Mesenchymal stem cell (in vitro differentiated cells and primary cell): ENCODE measurements at regions not wholly inside any gene's neighbourhood (a gene's known extent, or its start where the extent isn't known, plus 50 kb on each side); places are given as distances from the start of the nearest gene placed in this dataset.

Experiments
- DNase-seq: peaks from one replicate; pipeline ENCODE4 v3.0.0-alpha.2; 2013
- H2AFZ ChIP-seq: one replicate; pipeline ENCODE4 v1.6.1; 2013; ENCODE audit warnings: low read depth, mild to moderate bottlenecking, control low read depth, inconsistent platforms, low read length, moderate library complexity
- H2AK5ac ChIP-seq: 2 replicates; pipeline ENCODE4 v1.6.1; 2013; ENCODE audit warnings: low read length, moderate library complexity, mild to moderate bottlenecking, inconsistent platforms; ENCODE audit not compliant: severe bottlenecking
- H2BK120ac ChIP-seq: one replicate; pipeline ENCODE4 v1.6.1; 2013; ENCODE audit warnings: low read depth, mild to moderate bottlenecking, inconsistent platforms, low read length, moderate library complexity
- H2BK12ac ChIP-seq, 2 experiments: one replicate each; pipeline ENCODE4 v1.6.1; 2013; ENCODE audit warnings: inconsistent platforms in 2 of 2, low read length in 2 of 2, mild to moderate bottlenecking in 2 of 2, moderate library complexity in 2 of 2, control low read depth in 1 of 2
- H2BK15ac ChIP-seq: one replicate; pipeline ENCODE4 v1.6.1; 2013; ENCODE audit warnings: mild to moderate bottlenecking, low read depth, inconsistent platforms; ENCODE audit not compliant: poor library complexity, severe bottlenecking
- H2BK5ac ChIP-seq: 2 replicates; pipeline ENCODE4 v1.6.1; 2013; ENCODE audit warnings: low read depth, mild to moderate bottlenecking, low read length, control low read depth, inconsistent platforms; ENCODE audit not compliant: poor library complexity, severe bottlenecking
- H3K14ac ChIP-seq, 2 experiments: one replicate each; pipeline ENCODE4 v1.6.1; 2013; ENCODE audit warnings: inconsistent platforms in 2 of 2, low read length in 2 of 2, control low read depth in 1 of 2, mild to moderate bottlenecking in 1 of 2, moderate library complexity in 1 of 2
- H3K18ac ChIP-seq, 2 experiments: one replicate each; pipeline ENCODE4 v1.6.1; 2013; ENCODE audit warnings: inconsistent platforms in 2 of 2, low read length in 2 of 2, control low read depth in 1 of 2, low read depth in 1 of 2, mild to moderate bottlenecking in 1 of 2
- H3K23ac ChIP-seq, 2 experiments: one replicate each; pipeline ENCODE4 v1.6.1; 2013; ENCODE audit warnings: inconsistent platforms in 2 of 2, low read length in 2 of 2, mild to moderate bottlenecking in 2 of 2, moderate library complexity in 2 of 2, control low read depth in 1 of 2
- H3K27ac ChIP-seq: 2 replicates; pipeline ENCODE4 v1.5.1; 2013; ENCODE audit warnings: mild to moderate bottlenecking, moderate library complexity, low read length, control low read depth, inconsistent platforms; ENCODE audit not compliant: poor library complexity, severe bottlenecking
- H3K27me3 ChIP-seq, 2 experiments: 2 replicates each; pipeline versions ENCODE4 v1.6.1 to v1.7.0; 2013; ENCODE audit warnings: low read length in 2 of 2, mild to moderate bottlenecking in 2 of 2, moderate library complexity in 2 of 2, control low read depth in 1 of 2, inconsistent platforms in 1 of 2; ENCODE audit not compliant: control insufficient read depth in 1 of 2, insufficient read depth in 1 of 2
- H3K36me3 ChIP-seq, 2 experiments: 2 replicates each; pipeline versions ENCODE4 v1.6.1 to v1.7.0; 2013; ENCODE audit warnings: low read length in 2 of 2, control low read depth in 1 of 2, inconsistent platforms in 1 of 2, low read depth in 1 of 2, mild to moderate bottlenecking in 1 of 2; ENCODE audit not compliant: insufficient read depth in 2 of 2, control insufficient read depth in 1 of 2
- H3K4ac ChIP-seq, 2 experiments: one replicate each; pipeline ENCODE4 v1.6.1; 2013; ENCODE audit warnings: inconsistent platforms in 2 of 2, low read length in 2 of 2, mild to moderate bottlenecking in 2 of 2, moderate library complexity in 2 of 2, control low read depth in 1 of 2, low read depth in 1 of 2
- H3K4me1 ChIP-seq: 2 replicates; pipeline ENCODE4 v1.6.1; 2013; ENCODE audit warnings: low read depth, low read length, control low read depth; ENCODE audit not compliant: control insufficient read depth, insufficient read depth
- H3K4me2 ChIP-seq: 2 replicates; pipeline ENCODE4 v1.6.1; 2013; ENCODE audit warnings: low read length, mild to moderate bottlenecking, inconsistent platforms; ENCODE audit not compliant: poor library complexity, severe bottlenecking
- H3K4me3 ChIP-seq, 2 experiments: 2 replicates each; pipeline versions ENCODE4 v1.5.1 to v1.7.0; 2013; ENCODE audit warnings: low read length in 2 of 2, mild to moderate bottlenecking in 2 of 2, control low read depth in 1 of 2, low read depth in 1 of 2; ENCODE audit not compliant: insufficient read depth in 1 of 2
- H3K79me1 ChIP-seq: replicated peaks from 2 replicates; pipeline ENCODE4 v1.6.1; 2013; ENCODE audit warnings: mild to moderate bottlenecking, control low read depth, low read length, inconsistent platforms; ENCODE audit not compliant: poor library complexity, severe bottlenecking
- H3K9ac ChIP-seq: 2 replicates; pipeline ENCODE4 v1.7.0; 2013; ENCODE audit warnings: mild to moderate bottlenecking, low read length, moderate library complexity
- H3K9me3 ChIP-seq: 2 replicates; pipeline ENCODE4 v1.7.0; 2013; ENCODE audit warnings: mild to moderate bottlenecking, low read length; ENCODE audit not compliant: control insufficient read depth
- H4K8ac ChIP-seq: one replicate; pipeline ENCODE4 v1.6.1; 2013; ENCODE audit warnings: inconsistent platforms, mild to moderate bottlenecking, low read length, moderate library complexity
- H4K91ac ChIP-seq: one replicate; pipeline ENCODE4 v1.6.1; 2013; ENCODE audit warnings: mild to moderate bottlenecking, low read length, inconsistent platforms
- WGBS: methylation state at CpG from one replicate; pipeline ENCODE4 v1.1.7; 2013; ENCODE audit warnings: mixed read lengths; 5-methylcytosine and 5-hydroxymethylcytosine counted together

- Histone ChIP-seq H3K4ac (no peak overlapping the region), H3K79me1 (no peaks in the 10 kb centered on the region), H3K14ac (no peak overlapping the region), H3K36me3 (no peaks in the 10 kb centered on the region), H2BK5ac (no peak overlapping the region), H3K23ac (no peak overlapping the region), H3K27ac (no peak overlapping the region), H4K8ac (no peak overlapping the region), H3K4me3 (no peak overlapping the region), H3K27me3 (no peaks in the 10 kb centered on the region), H3K9me3 (no peaks in the 10 kb centered on the region), H2BK15ac (no peak overlapping the region), H2AFZ (no peak overlapping the region), H3K4me1 (no peaks in the 10 kb centered on the region), H2AK5ac (no peak overlapping the region), H4K91ac (no peak overlapping the region), H3K18ac (no peak overlapping the region), H2BK120ac (no peak overlapping the region), H3K9ac (peak overlapping the region; percentile 56), H2BK12ac (no peak overlapping the region), H3K4me2 (no peak overlapping the region)
- WGBS: 70% methylated on average over 9 of the region's 10 CpGs
- DNase-seq: no peak
These were observed 911.7 kb upstream of the TMEM132C start for GRCh38 chr12:127355061-127355841.

GRCh38 chr12:127358888-127359287, 908.1 kb upstream of the TMEM132C start:
- H3K9me3 ChIP-seq: no peaks in the 10 kb centered on the region
- no peak overlapping the region for H2BK5ac ChIP-seq
- no peaks in the 10 kb centered on the region for H3K36me3 ChIP-seq
- H3K27me3 ChIP-seq: no peaks in the 10 kb centered on the region
- H3K23ac ChIP-seq: no peak overlapping the region
- H4K91ac ChIP-seq: no peak overlapping the region
- no peak for DNase-seq
- no peak overlapping the region for H2BK12ac ChIP-seq
- H3K18ac ChIP-seq: no peak overlapping the region
- no peak overlapping the region for H2BK15ac ChIP-seq
- no peaks in the 10 kb centered on the region for H3K4me1 ChIP-seq
- H3K4ac ChIP-seq: no peak overlapping the region
- H3K27ac ChIP-seq: no peak overlapping the region
- no peak overlapping the region for H3K9ac ChIP-seq
- H2AFZ ChIP-seq: no peak overlapping the region
- no peak overlapping the region for H3K4me3 ChIP-seq
- no peaks in the 10 kb centered on the region for H3K79me1 ChIP-seq
- no peak overlapping the region for H3K14ac ChIP-seq
- 80% methylated on average over 1 of the region's 2 CpGs for WGBS
- no peak overlapping the region for H3K4me2 ChIP-seq
- no peak overlapping the region for H2BK120ac ChIP-seq
- H2AK5ac ChIP-seq: no peak overlapping the region
- H4K8ac ChIP-seq: no peak overlapping the region

- Histone ChIP-seq H3K36me3 (no peaks in the 10 kb centered on the region), H3K9me3 (no peaks in the 10 kb centered on the region), H3K27me3 (no peaks in the 10 kb centered on the region), H3K18ac (no peak overlapping the region), H2BK15ac (no peak overlapping the region), H3K23ac (no peak overlapping the region), H3K4me3 (no peak overlapping the region), H3K79me1 (no peaks in the 10 kb centered on the region), H3K4ac (no peak overlapping the region), H3K27ac (no peak overlapping the region), H3K4me1 (no peaks in the 10 kb centered on the region), H3K9ac (no peak overlapping the region), H4K8ac (no peak overlapping the region), H2BK12ac (no peak overlapping the region), H2BK120ac (no peak overlapping the region), H2AFZ (no peak overlapping the region), H4K91ac (no peak overlapping the region), H3K14ac (no peak overlapping the region), H2BK5ac (no peak overlapping the region), H2AK5ac (no peak overlapping the region), H3K4me2 (no peak overlapping the region)
- DNase-seq: no peak
- WGBS: 78% methylated on average over 6 of the region's 6 CpGs
These were observed 906.4 kb upstream of the TMEM132C start for GRCh38 chr12:127360580-127360979.

- Histone ChIP-seq H3K4me2 (no peak overlapping the region), H3K4ac (no peak overlapping the region), H3K9ac (no peak overlapping the region), H2AK5ac (no peak overlapping the region), H3K23ac (no peak overlapping the region), H2BK5ac (no peak overlapping the region), H3K14ac (no peak overlapping the region), H3K79me1 (no peaks in the 10 kb centered on the region), H3K4me3 (no peak overlapping the region), H2BK120ac (no peak overlapping the region), H3K18ac (no peak overlapping the region), H3K27me3 (no peaks in the 10 kb centered on the region), H2AFZ (no peak overlapping the region), H2BK12ac (no peak overlapping the region), H2BK15ac (no peak overlapping the region), H3K4me1 (no peaks in the 10 kb centered on the region), H3K27ac (no peak overlapping the region), H4K8ac (no peak overlapping the region), H3K9me3 (no peaks in the 10 kb centered on the region), H4K91ac (no peak overlapping the region), H3K36me3 (no peaks in the 10 kb centered on the region)
- 89% methylated on average over 4 of the region's 4 CpGs for WGBS
- DNase-seq: no peak
These were observed 904.8 kb upstream of the TMEM132C start for GRCh38 chr12:127362121-127362520.
